HT1080 (cell line): ENCODE measurements at regions not wholly inside any gene's neighbourhood (a gene's known extent, or its start where the extent isn't known, plus 50 kb on each side); places are given as distances from the start of the nearest gene placed in this dataset.

Experiments used
- DNase-seq: peaks from one replicate; pipeline ENCODE4 v3.0.0-alpha.2; 2015; ENCODE audit warnings: low read depth

DNA sequence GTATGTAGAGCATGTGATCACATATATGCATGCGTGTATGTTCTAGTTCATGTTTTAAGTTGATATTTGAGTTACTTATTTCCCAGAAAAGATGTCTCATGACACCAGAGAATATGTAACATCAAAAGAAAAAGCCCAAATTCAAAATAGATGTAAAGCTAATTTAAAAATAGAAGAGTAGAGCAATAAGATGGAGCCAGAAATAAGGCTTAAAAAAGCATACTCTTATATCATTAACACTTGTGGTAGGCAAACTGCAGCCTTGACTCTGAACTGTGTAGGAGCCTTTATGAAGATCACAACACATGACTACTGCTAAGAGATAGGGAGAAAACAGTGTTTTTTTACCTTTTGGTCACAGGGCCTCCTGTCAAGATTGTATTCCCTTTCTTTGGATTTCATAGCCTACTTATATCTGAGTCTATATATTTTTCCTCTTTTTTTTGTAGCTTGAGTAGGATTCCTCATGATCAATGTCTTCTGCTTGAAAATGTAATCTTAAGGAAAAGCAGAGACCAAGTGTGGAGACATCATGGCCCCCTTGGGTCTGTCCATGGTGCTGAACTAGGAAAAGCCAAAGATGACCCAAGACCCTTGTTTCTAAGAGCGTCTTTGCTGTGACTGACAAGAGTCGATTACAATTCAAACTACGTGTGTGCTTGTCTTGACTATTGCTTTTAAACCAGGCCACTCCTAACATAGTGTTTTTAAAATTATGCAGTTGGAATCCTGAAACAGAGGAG lies 390.4 kb downstream of the SHISA9 start:
- no peak for DNase-seq

DNA sequence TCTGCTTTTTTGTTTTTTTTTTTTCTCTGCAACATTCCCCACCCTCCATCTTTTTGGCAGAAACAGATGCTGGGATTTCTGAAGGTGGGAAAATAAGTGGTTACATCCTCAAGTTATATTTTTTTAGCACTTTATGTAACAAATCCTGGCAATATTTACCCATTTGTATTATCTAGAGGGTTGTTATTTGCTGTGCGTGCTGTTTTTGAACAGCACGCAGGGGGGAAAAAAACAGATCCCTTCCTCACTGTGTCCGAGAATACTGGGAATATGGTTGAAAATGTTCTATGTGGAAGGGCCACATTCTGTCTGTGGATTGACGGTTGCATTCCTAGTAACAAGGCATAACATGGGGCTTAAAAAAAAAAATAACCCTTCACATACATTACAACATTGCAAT lies 394.8 kb downstream of the SHISA9 start:
- no peak for DNase-seq

DNA sequence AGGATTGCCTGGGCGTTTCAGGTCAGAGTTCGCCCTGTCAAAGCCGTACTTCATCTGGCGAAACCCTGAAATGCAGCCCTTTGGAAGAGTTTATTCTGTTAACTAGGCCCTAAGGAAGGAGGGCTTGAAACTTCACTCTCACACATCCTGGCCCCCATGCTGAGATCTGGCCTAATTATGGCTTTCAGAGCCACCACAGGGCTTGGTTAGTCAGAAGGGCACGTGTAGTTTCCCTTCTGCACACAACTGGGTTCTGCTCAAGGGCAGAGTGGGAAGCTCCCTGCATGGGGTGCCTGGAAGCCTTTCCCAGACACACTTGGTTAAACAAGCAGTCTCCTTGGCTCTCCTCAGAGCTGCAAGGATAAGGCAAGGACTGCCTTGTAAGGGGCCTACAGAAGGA lies 397.3 kb downstream of the SHISA9 start:
- DNase-seq: peak; percentile 51

DNA sequence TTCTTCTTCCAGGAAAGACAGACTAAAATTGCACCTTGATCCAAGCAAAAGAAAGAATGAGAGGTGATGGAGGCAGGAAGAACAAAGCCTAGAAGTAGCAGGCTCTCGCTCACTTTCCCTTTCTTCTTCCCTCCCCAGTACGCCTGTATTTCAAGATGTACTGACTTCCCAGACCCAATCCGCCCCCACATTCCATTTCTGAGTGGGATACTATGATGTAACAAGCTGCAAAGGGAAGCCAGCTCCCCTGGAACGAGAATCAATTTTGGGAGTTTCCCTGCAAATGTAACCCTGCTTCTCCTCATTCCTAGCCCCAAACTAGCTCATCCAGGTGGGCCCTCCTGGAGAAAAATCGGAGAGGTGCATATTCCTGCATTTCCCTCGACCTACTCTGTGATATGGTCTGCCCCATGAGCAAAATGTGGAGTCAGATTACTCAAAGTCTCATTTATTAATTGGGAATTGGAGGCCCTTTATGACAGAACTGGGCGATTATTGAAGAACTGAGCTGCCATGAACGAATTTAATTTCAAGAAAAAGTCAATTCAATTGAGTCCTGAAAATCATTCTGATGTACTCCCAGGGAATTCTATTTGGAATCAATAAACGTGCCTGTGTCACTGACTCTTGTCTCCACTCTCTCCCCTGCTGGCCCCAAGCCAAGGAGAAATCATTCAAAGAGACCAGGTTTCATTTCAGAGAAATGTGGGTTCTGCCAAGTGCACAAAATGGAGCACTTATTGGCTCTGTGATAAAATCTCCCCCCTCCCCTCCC lies 398.9 kb downstream of the SHISA9 start:
- no peak for DNase-seq

DNA sequence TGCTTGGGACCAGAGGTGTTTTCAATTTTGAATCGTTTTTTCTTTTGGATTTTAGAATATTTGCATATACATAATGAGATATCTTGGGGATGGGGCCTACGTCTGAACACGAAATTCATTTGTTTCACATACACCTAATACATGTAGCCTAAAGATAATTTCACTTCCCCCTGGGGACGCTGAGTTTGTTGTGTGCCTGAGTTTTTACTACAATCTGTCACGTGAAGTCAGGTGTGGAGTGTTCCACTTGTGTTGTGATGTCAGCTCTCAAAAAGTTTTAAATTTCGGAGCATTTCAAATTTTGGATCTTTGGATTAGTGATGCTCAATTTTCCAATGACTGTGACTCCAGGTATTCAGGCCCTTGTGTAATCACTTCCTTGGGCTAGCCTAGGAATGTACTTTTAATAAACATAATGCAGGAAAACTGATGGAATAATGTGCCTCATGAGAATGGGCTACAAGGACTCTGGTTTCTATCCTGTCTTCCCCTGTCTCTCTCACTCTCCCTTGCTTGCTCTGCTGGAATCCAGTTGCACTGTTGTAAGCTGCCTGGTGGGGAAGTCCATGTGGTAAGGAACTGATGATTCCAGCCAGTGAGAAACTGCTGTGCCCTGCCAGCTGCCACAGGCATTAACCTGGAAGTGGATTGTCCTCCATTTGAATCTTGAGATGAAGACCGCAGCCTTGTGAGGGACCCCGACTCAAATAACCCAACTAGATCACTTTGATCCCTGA lies 403.8 kb downstream of the SHISA9 start:
- DNase-seq: peak; percentile 6

DNA sequence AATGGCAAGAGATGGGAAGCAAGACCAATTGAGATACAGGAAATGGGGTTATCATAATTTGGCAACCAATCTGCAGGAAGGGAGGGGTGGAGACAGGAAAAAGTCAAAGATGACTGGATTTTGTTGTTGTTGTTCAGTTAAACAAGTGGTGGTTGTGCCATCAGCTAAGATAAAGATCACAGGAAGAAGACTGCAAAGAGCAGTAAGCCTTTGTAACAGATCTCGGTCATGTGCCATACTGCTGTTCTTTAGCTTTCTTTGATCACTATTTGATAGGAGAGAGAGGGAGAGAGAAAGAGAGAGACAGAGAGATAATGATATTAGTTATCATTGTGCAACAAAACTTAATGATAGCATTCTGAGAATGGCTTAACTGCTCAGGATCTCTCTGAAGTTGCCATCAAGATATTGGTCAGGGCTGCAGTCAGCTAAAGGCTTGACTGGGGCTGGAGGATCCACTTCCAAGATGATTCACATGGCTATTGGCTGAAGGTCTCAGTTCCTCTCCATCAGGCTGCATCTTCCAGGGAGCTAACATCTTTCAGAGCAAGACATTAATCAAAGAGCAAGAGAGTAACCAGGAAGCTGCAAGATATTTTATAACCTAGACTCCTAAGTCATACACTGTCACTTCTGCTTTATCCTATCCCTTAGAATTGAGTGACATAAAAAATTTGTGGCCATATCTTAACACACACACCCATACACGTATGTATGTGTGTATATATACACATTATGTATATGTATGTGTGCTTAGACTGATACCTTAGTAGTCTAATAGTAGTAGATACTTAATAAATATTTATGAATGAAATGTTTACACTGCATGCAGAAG lies 405.0 kb downstream of the SHISA9 start:
- DNase-seq: peak; percentile 29

DNA sequence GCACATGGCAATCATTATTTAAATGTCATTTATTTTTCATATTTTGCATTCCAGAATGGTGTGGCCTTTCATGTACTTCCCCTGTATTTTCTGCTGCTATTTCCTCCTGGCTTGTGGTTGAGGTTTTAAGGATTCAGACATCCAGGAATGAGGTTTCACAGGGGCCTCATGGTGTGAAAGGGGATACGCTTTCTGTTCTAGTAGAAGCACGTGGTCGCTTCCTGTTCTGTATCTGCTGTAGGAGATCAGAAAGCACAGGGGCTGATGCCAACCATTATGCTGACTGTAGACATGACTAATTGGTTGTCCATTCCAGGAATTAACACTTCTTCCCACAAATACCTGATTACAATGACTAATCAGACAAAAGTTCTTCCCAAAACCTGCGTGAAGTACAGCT lies 405.9 kb downstream of the SHISA9 start:
- peak; percentile 99 for DNase-seq

DNA sequence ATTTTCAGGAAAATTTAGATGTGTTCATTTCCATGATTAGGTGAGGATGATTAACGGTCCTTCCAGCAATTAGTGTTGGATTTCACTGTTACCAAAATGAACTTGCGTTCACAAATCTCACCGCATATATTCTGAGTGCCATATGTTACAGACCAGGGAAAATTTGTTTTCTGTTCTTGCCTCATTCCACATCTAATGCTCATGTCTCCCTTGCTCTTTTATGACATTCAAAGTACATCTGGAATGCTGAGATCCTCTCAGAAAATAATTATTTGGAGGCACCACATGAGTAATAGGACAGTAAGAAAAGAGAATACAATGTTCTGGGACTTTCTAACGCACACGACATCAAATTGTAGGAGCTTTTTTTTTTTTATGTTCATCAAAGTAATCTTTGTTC lies 406.5 kb downstream of the SHISA9 start:
- no peak for DNase-seq

DNA sequence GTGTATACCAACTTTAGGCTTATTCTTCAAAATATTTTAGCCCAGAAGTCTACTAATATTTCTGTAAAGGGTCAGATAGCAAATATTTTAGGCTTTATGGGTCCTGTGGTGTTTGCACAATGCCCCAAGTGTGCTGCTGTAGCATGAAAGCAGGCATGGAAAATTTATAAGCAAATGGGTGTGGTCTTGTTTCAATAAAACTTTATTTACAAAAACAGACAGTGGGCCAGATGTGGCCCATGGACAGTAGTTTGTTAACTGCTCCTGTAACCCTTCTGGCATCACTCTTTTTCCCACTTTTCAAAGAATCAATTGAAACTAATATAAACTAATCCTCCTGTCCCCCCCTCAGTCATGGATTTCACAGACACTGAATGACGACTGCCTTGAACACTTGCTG lies 410.7 kb downstream of the SHISA9 start:
- no peak for DNase-seq

DNA sequence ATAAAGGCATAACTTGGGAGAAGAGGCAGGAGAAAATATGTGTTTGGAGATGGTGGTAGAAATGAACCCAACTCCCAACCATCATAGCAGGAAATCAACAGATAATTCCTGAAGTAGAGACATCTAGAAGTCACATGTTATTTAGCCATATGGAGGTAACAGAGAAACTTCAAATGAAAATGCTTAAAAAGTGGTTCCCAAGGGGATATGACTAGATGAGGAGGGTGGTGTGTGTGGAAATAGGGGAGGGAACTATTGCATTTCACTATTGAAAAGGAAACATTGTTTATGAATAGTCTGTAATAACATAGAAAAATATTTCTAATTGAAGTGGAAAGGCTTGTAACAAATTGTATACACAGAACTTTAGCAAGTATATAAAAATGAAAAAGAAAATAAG lies 412.0 kb downstream of the SHISA9 start:
- DNase-seq: no peak

DNA sequence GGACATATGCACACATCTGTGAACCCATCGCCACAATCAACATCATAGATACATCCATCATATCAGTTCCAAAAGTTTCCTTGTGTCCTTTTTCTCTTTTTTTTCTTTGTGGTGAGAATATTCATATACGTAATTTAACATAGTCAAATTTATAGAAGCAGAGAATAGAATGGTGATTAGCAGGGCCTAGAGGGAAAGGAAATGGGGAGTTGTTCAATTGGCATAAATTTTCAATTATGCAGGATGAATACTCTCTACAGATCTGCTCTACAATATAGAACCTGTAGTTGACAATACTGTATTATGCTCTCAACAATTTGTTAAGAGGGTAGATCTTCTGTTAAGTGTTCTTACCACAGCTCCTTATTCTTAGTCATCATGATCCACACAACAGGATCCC lies 413.2 kb downstream of the SHISA9 start:
- DNase-seq: peak; percentile 13

DNA sequence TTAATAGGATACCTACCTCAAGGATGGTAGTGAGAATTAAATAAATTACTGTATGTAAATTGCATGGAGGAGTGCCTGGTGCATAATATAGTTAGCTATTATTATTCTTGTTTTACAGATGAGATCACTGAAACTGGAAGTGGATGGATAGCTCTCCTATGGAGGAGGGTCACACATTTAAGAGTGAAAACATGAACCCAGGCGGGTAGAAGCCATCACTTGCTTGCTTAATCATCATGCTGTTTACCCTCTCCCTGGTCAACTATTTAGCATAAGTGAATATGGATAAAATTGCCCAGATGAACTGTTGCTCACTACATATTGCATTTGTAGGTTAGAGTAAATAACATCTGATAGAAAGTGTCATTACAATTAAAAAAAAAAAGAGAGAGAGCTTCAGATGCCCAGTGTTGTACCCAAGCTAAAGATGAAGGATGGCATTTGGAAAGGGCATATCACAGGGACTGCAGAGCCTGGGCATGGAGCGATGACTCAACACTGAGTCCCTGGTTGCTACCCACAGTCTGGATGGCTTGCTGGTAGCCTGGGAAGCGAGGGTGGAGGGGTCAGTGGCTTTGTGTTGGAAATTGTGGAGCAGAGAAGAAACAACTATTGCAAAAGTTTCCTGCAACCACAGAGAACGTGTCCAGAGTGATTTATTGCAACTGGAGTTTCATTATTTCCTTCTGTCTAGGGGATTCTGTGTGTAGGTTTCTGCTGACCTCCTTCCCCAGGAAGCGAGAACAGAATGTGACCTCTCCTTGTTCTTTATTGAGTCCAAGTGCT lies 414.4 kb downstream of the SHISA9 start:
- DNase-seq: peak; percentile 97

DNA sequence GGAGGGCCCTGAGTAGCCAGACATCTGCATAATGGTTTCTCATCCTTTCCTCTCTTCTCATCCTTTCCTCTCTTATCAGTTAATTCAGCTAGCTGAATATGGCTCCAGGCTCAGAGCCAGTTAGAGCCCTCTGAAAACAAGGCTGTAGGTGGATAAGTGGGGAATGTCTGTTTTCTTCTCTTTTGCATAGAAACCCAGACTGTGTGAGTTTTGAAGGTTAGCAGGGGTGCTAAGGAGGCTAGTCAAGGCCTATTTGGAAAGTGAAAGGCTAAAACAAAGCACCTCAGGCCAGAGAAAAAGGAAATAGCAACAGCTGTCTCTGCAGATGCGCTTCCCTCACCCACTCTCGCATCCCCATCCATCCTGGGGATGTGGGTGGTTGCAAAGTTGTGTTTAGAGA lies 420.9 kb downstream of the SHISA9 start:
- DNase-seq: no peak

DNA sequence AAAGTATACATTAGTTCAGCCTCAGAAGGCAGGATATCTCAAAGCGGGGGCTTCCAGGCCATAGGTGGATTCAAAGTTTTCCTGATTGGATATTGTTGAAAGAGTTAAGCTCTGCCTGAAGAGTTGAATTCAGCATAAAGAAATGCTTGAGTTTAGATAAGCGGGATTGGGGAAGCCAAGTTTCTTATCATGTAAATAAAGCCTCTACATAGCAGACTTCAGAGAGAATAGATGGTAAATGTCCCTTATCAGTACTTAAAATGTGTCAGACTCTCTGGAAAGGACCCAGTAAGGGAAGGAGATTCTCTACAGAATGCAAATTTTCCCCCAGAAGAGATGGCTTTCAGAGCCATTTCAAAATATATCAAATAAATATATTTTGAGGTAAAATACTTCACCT lies 423.5 kb downstream of the SHISA9 start:
- DNase-seq: no peak

DNA sequence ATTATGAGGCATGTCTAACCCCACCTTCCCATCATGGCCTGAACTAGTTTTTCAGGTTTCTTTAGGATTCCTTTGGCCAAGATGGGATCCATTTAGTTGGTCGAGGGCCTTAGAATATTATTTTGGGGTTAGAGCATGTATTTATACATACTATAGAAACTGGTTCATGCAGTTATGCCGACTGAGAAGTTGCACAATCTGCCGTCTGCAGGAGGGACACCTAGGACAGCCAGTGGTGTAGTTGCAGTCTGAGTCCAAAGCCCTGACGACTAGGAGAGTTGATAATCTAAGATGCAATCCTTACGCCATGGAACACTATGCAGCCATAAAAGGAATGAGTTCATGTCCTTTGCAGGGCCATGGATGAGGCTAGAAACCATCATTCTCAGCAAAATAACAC lies 424.0 kb downstream of the SHISA9 start:
- no peak for DNase-seq

DNA sequence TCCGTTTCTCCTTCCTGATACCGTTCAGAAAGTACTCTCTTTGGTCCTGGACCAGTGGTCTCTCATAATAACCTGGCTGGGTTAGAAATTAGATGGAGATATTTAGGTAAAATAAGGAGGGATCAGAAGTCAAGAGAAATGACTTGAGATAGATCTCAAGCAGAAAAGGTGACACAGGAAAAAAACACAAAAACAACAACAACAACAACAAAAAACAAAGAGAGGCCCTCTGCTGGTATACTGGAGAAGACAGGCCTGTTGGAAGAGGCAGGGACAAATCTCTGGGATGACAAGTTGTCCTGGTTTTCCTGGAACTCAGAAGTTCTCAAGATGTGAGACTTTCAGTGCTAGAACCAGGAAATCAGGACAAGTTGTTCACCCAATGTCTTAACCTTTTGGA lies 430.5 kb downstream of the SHISA9 start:
- DNase-seq: no peak

DNA sequence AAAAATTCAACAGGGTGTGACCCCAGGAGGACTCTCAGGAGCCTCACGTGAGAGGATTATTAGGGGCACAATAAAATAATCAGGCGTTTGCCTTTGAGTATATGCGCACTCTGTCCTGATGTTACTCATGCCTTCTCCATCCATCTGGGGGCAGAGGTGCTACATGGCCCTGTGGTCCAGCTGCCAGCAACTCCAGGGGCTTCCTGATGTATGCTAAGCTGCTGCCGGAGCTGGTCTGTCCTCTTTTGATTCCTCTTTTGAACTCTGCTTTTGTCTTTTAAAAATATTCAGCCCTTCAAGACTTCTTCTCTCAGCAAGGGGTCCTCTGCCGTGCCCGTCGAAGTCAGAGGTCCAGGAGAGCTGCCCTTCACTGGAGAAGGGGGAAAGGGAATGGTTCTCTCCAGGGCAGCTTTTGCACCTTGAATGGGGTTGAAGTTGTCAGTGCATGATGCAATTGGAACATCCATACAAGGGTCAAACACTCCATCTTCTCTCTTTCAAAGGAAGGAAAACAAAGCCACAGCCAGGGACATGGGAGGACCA lies 431.4 kb downstream of the SHISA9 start:
- no peak for DNase-seq

DNA sequence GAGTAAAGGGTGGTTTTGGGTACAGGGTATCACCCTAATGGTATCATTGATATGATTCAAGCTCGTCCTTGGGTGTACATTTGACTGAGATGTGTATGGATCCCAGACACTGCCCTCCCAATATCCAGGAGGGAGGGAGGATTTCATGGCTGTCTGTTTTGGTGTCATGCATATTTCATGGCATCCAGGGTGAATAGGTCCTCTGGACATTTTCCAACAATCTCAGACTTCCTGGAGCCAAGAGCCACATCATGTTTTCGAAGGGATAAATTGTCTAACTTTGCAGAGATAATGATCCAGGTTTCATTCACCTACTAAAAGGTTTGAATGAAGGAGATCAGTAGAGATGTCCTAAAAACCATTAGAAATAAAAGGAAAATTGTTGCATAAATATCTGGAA lies 431.9 kb downstream of the SHISA9 start:
- peak; percentile 17 for DNase-seq

DNA sequence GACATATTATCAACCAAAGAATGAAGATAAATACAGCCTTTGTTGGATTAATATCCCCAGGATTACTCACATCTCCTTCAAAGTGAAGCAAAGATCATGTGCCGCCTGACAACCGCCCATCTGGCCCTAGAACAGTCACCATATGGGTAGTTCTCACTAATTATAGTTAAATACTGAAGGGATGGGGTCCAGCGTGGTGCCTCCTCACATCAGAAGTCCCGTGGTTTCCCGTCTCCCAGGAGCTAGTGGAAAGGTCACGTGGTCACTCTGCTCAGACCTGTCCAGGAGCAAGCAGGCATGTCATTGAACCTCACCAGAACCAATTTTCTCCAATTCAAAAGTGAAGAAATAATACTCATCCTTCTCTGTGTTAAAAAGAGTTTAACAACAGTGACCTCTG lies 434.5 kb downstream of the SHISA9 start:
- no peak for DNase-seq

DNA sequence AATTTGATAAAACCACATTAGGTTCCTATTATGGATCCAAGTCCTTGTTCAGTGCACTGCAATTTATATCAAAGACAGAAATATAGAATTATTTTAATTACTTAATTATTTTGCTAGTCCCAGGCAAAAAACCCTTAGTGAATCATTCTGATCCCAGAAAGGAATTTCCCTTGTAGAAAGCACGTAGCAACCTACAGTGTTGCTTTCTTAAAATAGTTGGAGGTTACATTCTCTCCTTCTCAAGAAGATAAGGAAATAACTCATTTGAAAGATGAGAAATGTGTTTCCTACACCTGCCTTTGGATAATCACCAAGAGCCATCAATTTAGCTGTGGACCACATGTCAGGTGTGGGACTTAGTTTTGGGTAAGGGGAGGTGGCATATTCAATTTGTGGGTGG lies 434.9 kb downstream of the SHISA9 start:
- DNase-seq: no peak
